NCI-H1694 treated with DMSO at 0.1 percent for 48 hours (cell line): ENCODE measurements at regions not wholly inside any gene's neighbourhood (a gene's known extent, or its start where the extent isn't known, plus 50 kb on each side); places are given as distances from the start of the nearest gene placed in this dataset.
"Not testable (repeated sequence)": the region's sequence is repeated elsewhere in the genome, so short reads cannot be mapped to it uniquely, and the experiment has no call there.

ENCODE experiments used
- DNase-seq: peaks from one replicate; lab custom pipeline; 2025; lab: John Stamatoyannopoulos, UW

- DNase-seq, result no peak
Observed at GRCh38 chr5:89343666-89344065, 460.7 kb upstream of the MEF2C start.

GRCh38 chr5:89342106-89342876, 459.3 kb upstream of the MEF2C start:
- DNase-seq, result no peak

- DNase-seq, result no peak
Observed at GRCh38 chr5:89338935-89339334, 456.0 kb upstream of the MEF2C start.

- no peak for DNase-seq
Observed at GRCh38 chr5:89336111-89336510, 453.1 kb upstream of the MEF2C start.

GRCh38 chr5:89330140-89330539, 447.2 kb upstream of the MEF2C start:
- DNase-seq, result no peak

GRCh38 chr5:89327608-89328007, 444.6 kb upstream of the MEF2C start:
- no peak for DNase-seq

- DNase-seq, result no peak
Observed at GRCh38 chr5:89324990-89325389, 442.0 kb upstream of the MEF2C start.

- no peak for DNase-seq
Observed at GRCh38 chr5:89320421-89321277, 437.7 kb upstream of the MEF2C start.

- not testable (repeated sequence) for DNase-seq
Observed at GRCh38 chr5:89317838-89318237, 434.9 kb upstream of the MEF2C start.

- no peak for DNase-seq
Observed at GRCh38 chr5:89315286-89316100, 432.5 kb upstream of the MEF2C start.

GRCh38 chr5:89313804-89314588, 431.0 kb upstream of the MEF2C start:
- DNase-seq, result no peak

- DNase-seq, result no peak
Observed at GRCh38 chr5:89313044-89313443, 430.1 kb upstream of the MEF2C start.

- no peak for DNase-seq
Observed at GRCh38 chr5:89309268-89309667, 426.3 kb upstream of the MEF2C start.

GRCh38 chr5:89308606-89309040, 425.6 kb upstream of the MEF2C start:
- DNase-seq, result no peak

- DNase-seq, result no peak
Observed at GRCh38 chr5:89307972-89308371, 425.0 kb upstream of the MEF2C start.

GRCh38 chr5:89307141-89307540, 424.2 kb upstream of the MEF2C start:
- DNase-seq, result not testable (repeated sequence)

GRCh38 chr5:89303033-89303480, 420.1 kb upstream of the MEF2C start:
- no peak for DNase-seq

- DNase-seq, result no peak
Observed at GRCh38 chr5:89302102-89302891, 419.3 kb upstream of the MEF2C start.

- no peak for DNase-seq
Observed at GRCh38 chr5:89301321-89302025, 418.5 kb upstream of the MEF2C start.

- DNase-seq, result no peak
Observed at GRCh38 chr5:89300426-89300970, 417.5 kb upstream of the MEF2C start.
